Neuronal stem cell (in vitro differentiated cells): ENCODE measurements at regions not wholly inside any gene's neighbourhood (a gene's known extent, or its start where the extent isn't known, plus 50 kb on each side); places are given as distances from the start of the nearest gene placed in this dataset.
A peak's percentile ranks its signal among the peaks of the same experiment; 100 is the strongest.

Source experiments
- DNase-seq: peaks from one replicate; pipeline ENCODE4 v3.0.0-alpha.2; 2013; ENCODE audit warnings: low spot score
- H2AFZ ChIP-seq: one replicate; pipeline ENCODE4 v1.6.1; 2013; ENCODE audit warnings: mild to moderate bottlenecking, low read length, inconsistent platforms
- H2AK5ac ChIP-seq: 2 replicates; pipeline ENCODE4 v1.6.1; 2013; ENCODE audit warnings: low read depth, mild to moderate bottlenecking, inconsistent platforms, low read length, moderate library complexity, mixed read lengths
- H2BK120ac ChIP-seq: 2 replicates; pipeline ENCODE4 v1.6.1; 2013; ENCODE audit warnings: low read depth, mild to moderate bottlenecking, inconsistent platforms, low read length, moderate library complexity, mixed read lengths
- H2BK12ac ChIP-seq: one replicate; pipeline ENCODE4 v1.6.1; 2013; ENCODE audit warnings: low read length, inconsistent platforms
- H2BK15ac ChIP-seq: 2 replicates; pipeline ENCODE4 v1.6.1; 2013; ENCODE audit warnings: mild to moderate bottlenecking, low read length, inconsistent platforms, mixed read lengths
- H2BK5ac ChIP-seq: one replicate; pipeline ENCODE4 v1.6.1; 2013; ENCODE audit warnings: inconsistent platforms, mild to moderate bottlenecking, low read length, moderate library complexity
- H3K14ac ChIP-seq: one replicate; pipeline ENCODE4 v1.6.1; 2013; ENCODE audit warnings: low read length, inconsistent platforms
- H3K18ac ChIP-seq: 2 replicates; pipeline ENCODE4 v1.6.1; 2013; ENCODE audit warnings: low read length, inconsistent platforms
- H3K23ac ChIP-seq: 2 replicates; pipeline ENCODE4 v1.6.1; 2013; ENCODE audit warnings: low read depth, mild to moderate bottlenecking, mixed read lengths, low read length, inconsistent platforms; ENCODE audit not compliant: poor library complexity
- H3K27ac ChIP-seq: replicated peaks from 3 replicates; pipeline ENCODE4 v1.5.1; 2013; ENCODE audit warnings: low read length, inconsistent platforms
- H3K27me3 ChIP-seq, 3 experiments: 2 replicates each; pipeline ENCODE4 v1.6.1; 2013; ENCODE audit warnings: low read length in 3 of 3, mild to moderate bottlenecking in 2 of 3, inconsistent platforms in 1 of 3, low read depth in 1 of 3, mixed read lengths in 1 of 3, moderate library complexity in 1 of 3; ENCODE audit not compliant: control insufficient read depth in 3 of 3, insufficient read depth in 3 of 3
- H3K36me3 ChIP-seq, 2 donors: replicated peaks in 1 of 2; 2 replicates each; pipeline ENCODE4 v1.6.1; 2013; ENCODE audit warnings: low read length in 2 of 2; ENCODE audit not compliant: control insufficient read depth in 2 of 2, insufficient read depth in 2 of 2
- H3K4ac ChIP-seq: 2 replicates; pipeline ENCODE4 v1.6.1; 2013; ENCODE audit warnings: inconsistent platforms, mild to moderate bottlenecking, low read length, moderate library complexity
- H3K4me1 ChIP-seq, 2 donors: 1 replicate in 1 of 2; 2 replicates in 1 of 2; pipeline ENCODE4 v1.6.1; 2013; ENCODE audit warnings: low read length in 2 of 2, low read depth in 1 of 2; ENCODE audit not compliant: control insufficient read depth in 2 of 2, insufficient read depth in 1 of 2
- H3K4me2 ChIP-seq: one replicate; pipeline ENCODE4 v1.6.1; 2013; ENCODE audit warnings: mild to moderate bottlenecking, low read length, inconsistent platforms; ENCODE audit not compliant: insufficient read depth, poor library complexity, severe bottlenecking
- H3K4me3 ChIP-seq, 2 donors: 2 replicates each; pipeline ENCODE4 v1.5.1; 2013; ENCODE audit warnings: low read length in 2 of 2, mild to moderate bottlenecking in 2 of 2, inconsistent platforms in 1 of 2, moderate library complexity in 1 of 2
- H3K79me1 ChIP-seq: one replicate; pipeline ENCODE4 v1.6.1; 2013; ENCODE audit warnings: low read depth, mild to moderate bottlenecking, inconsistent platforms, low read length, moderate library complexity
- H3K9ac ChIP-seq: one replicate; pipeline ENCODE4 v1.6.1; 2013; ENCODE audit warnings: mild to moderate bottlenecking, low read depth, low read length, inconsistent platforms; ENCODE audit not compliant: poor library complexity
- H3K9me3 ChIP-seq, 2 donors: replicated peaks in 1 of 2; 2 replicates each; pipeline versions ENCODE3 to v1.6.1; 2013; ENCODE audit warnings: low read length in 2 of 2, mild to moderate bottlenecking in 2 of 2, inconsistent platforms in 1 of 2, low read depth in 1 of 2, mixed read lengths in 1 of 2, moderate library complexity in 1 of 2; ENCODE audit not compliant: control insufficient read depth in 2 of 2, insufficient read depth in 1 of 2
- H4K8ac ChIP-seq: one replicate; pipeline ENCODE4 v1.6.1; 2013; ENCODE audit warnings: low read depth, mild to moderate bottlenecking, inconsistent platforms, low read length, moderate library complexity
- H4K91ac ChIP-seq: one replicate; pipeline ENCODE4 v1.6.1; 2013; ENCODE audit warnings: low read length, low read depth, mild to moderate bottlenecking, inconsistent platforms; ENCODE audit not compliant: poor library complexity
- WGBS, 2 donors: extraction: QIAGEN DNeasy Blood & Tissue Kit; methylation state at CpG; one replicate each; pipeline ENCODE4 v1.1.7; 2013; ENCODE audit warnings: missing lambda C conversion rate in 2 of 2, mixed read lengths in 1 of 2; ENCODE audit not compliant: insufficient read length in 2 of 2, insufficient replicate concordance in 1 of 2; ENCODE audit errors: extremely low coverage in 2 of 2; 5-methylcytosine and 5-hydroxymethylcytosine counted together

DNA sequence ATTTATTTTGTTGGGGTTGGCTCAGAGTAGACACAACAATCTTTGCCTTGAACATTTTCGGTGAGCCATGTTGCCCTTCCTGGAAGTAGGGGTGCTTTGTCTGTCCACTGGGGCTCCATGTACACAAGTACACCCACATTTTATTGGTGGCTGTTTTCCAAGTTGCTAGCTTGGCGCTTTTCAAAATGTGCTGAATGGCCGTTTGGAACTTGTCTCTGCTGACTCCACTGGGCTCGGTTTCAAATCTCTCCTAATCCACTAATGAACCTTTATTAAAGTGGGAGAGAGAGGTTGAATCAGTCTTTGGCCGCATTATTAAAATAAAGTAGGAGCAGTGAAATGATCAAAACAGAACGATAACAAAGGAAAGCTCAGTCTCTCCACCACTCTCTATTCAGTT lies 64.6 kb upstream of the TAF11L2 start:
- DNase-seq: no peak
- H2BK12ac ChIP-seq: no peak overlapping the region
- no peaks in the 10 kb centered on the region for H3K36me3 ChIP-seq
- H4K91ac ChIP-seq: no peak overlapping the region
- no peaks in the 10 kb centered on the region for H3K9me3 ChIP-seq
- H2BK15ac ChIP-seq: no peak overlapping the region
- H4K8ac ChIP-seq: no peak overlapping the region
- WGBS, 2 donors: no CpG with 5 or more reads among the region's 6 CpGs
- no peak overlapping the region for H3K9ac ChIP-seq
- H3K4ac ChIP-seq: no peak overlapping the region
- no peak overlapping the region for H3K14ac ChIP-seq
- no peak overlapping the region for H3K4me2 ChIP-seq
- H3K79me1 ChIP-seq: no peaks in the 10 kb centered on the region
- no peaks in the 10 kb centered on the region for H3K4me1 ChIP-seq
- H2AFZ ChIP-seq: no peak overlapping the region
- no peaks in the 10 kb centered on the region for H3K27me3 ChIP-seq
- H3K27ac ChIP-seq: no peak overlapping the region
- H2BK5ac ChIP-seq: no peak overlapping the region
- no peak overlapping the region for H3K23ac ChIP-seq
- H3K4me3 ChIP-seq: no peak overlapping the region
- H2BK120ac ChIP-seq: no peak overlapping the region
- H3K18ac ChIP-seq: no peak overlapping the region
- H2AK5ac ChIP-seq: no peak overlapping the region

DNA sequence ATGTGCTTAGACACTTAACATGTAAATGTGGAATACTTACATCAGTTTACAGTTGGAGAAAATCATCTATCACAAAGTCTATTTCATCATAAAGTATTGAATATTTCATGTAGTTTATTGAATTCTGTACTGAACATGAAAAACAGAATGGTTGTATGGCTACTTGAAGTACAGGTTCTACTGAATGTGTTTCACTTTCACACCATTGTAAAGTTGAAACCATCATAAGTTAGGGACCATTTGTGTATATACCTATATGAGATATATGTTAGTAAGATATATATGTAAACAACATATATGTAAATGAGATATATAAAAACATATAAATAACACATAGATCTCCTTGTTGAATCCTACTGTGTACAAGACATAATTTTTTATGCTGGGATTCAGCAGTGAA lies 63.0 kb upstream of the TAF11L2 start:
- Histone ChIP-seq H3K4me3 (no peak overlapping the region), H3K36me3 (no peaks in the 10 kb centered on the region), H3K27me3 (no peaks in the 10 kb centered on the region), H3K9ac (no peak overlapping the region), H3K23ac (no peak overlapping the region), H3K4me2 (no peak overlapping the region), H3K18ac (no peak overlapping the region), H2BK12ac (no peak overlapping the region), H3K14ac (no peak overlapping the region), H3K27ac (no peak overlapping the region), H3K4me1 (no peaks in the 10 kb centered on the region), H2BK15ac (no peak overlapping the region), H4K8ac (no peak overlapping the region), H4K91ac (no peak overlapping the region), H3K9me3 (no peaks in the 10 kb centered on the region), H3K79me1 (no peaks in the 10 kb centered on the region), H2AK5ac (no peak overlapping the region), H2BK120ac (no peak overlapping the region), H2BK5ac (no peak overlapping the region), H2AFZ (no peak overlapping the region), H3K4ac (no peak overlapping the region)
- no peak for DNase-seq

DNA sequence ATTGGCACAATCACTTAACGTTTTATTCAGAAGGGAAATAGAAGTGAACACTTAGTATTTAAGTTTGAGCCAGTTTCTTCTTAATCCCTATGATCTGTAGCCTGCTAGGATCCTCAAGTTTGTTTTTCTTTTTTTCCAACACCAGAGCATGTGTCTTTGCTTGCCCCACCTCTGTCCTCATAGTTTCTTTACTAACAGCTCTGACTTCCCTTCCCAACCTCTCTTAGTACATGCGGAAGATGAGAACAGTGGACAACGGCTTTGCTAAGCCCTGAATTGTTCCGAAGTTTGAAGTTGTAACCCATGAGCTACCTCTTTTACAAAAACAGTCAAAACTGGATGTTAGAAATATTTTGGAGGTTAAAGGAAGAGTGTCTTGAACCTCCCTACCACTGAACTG lies 61.7 kb upstream of the TAF11L2 start:
- H3K14ac ChIP-seq: no peak overlapping the region
- no CpG with 5 or more reads among the region's 4 CpGs for WGBS, 2 donors
- no peak overlapping the region for H2BK120ac ChIP-seq
- H4K8ac ChIP-seq: no peak overlapping the region
- peaks cover 0 to 2% of the 10 kb centered on the region in 2 donors for H3K9me3 ChIP-seq
- no peak overlapping the region for H3K27ac ChIP-seq
- H3K36me3 ChIP-seq: no peaks in the 10 kb centered on the region
- no peak overlapping the region for H4K91ac ChIP-seq
- no peak for DNase-seq
- no peak overlapping the region for H3K4me3 ChIP-seq
- H2AK5ac ChIP-seq: no peak overlapping the region
- H3K4me2 ChIP-seq: no peak overlapping the region
- no peaks in the 10 kb centered on the region for H3K79me1 ChIP-seq
- no peak overlapping the region for H3K4ac ChIP-seq
- no peak overlapping the region for H2BK15ac ChIP-seq
- peak overlapping the region; percentile 46 for H2AFZ ChIP-seq
- H3K18ac ChIP-seq: no peak overlapping the region
- no peaks in the 10 kb centered on the region for H3K27me3 ChIP-seq
- H2BK5ac ChIP-seq: no peak overlapping the region
- no peak overlapping the region for H3K9ac ChIP-seq
- no peaks in the 10 kb centered on the region for H3K4me1 ChIP-seq
- no peak overlapping the region for H3K23ac ChIP-seq
- no peak overlapping the region for H2BK12ac ChIP-seq

DNA sequence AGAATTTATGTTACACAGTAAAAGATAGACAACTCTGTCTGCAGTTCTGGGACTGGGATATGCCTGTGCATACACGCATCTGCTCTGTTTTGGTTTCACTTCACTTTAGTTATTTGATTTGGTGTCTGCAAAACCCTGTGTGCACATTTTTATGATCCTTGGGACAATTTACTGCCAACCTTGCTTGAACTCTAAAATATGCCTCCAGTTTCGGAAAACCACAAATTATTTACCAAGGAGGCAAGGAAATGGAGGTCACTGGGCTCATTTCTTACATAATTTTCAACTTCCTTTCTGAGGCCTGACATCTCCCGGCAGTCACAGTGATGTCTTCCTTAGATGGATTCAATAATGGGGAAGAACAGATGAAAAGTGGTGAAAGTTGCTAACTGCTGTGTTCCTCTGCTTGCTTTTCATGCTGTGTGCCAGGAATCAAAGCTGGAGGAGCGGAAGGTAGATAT lies 61.2 kb upstream of the TAF11L2 start:
- H3K4me1 ChIP-seq: no peaks in the 10 kb centered on the region
- H4K91ac ChIP-seq: no peak overlapping the region
- no peak overlapping the region for H2BK5ac ChIP-seq
- no peak overlapping the region for H2BK15ac ChIP-seq
- H2AFZ ChIP-seq: peak overlapping the region; percentile 46
- H3K27me3 ChIP-seq: no peaks in the 10 kb centered on the region
- H3K4me3 ChIP-seq: no peak overlapping the region
- H3K36me3 ChIP-seq: no peaks in the 10 kb centered on the region
- no peak overlapping the region for H3K4ac ChIP-seq
- no peak overlapping the region for H3K4me2 ChIP-seq
- no peak overlapping the region for H3K18ac ChIP-seq
- no peak overlapping the region for H3K9ac ChIP-seq
- DNase-seq: no peak
- no peak overlapping the region for H3K27ac ChIP-seq
- no peak overlapping the region for H2AK5ac ChIP-seq
- H2BK12ac ChIP-seq: no peak overlapping the region
- no peak overlapping the region for H3K23ac ChIP-seq
- no peak overlapping the region for H2BK120ac ChIP-seq
- H3K9me3 ChIP-seq: peaks cover 0 to 2% of the 10 kb centered on the region in 2 donors
- H4K8ac ChIP-seq: no peak overlapping the region
- H3K14ac ChIP-seq: no peak overlapping the region
- H3K79me1 ChIP-seq: no peaks in the 10 kb centered on the region
- no CpG with 5 or more reads among the region's 4 CpGs for WGBS, 2 donors
